ENCODE measurements at regions not wholly inside any gene's neighbourhood (a gene's known extent, or its start where the extent isn't known, plus 50 kb on each side); places are given as distances from the start of the nearest gene placed in this dataset.

DNA sequence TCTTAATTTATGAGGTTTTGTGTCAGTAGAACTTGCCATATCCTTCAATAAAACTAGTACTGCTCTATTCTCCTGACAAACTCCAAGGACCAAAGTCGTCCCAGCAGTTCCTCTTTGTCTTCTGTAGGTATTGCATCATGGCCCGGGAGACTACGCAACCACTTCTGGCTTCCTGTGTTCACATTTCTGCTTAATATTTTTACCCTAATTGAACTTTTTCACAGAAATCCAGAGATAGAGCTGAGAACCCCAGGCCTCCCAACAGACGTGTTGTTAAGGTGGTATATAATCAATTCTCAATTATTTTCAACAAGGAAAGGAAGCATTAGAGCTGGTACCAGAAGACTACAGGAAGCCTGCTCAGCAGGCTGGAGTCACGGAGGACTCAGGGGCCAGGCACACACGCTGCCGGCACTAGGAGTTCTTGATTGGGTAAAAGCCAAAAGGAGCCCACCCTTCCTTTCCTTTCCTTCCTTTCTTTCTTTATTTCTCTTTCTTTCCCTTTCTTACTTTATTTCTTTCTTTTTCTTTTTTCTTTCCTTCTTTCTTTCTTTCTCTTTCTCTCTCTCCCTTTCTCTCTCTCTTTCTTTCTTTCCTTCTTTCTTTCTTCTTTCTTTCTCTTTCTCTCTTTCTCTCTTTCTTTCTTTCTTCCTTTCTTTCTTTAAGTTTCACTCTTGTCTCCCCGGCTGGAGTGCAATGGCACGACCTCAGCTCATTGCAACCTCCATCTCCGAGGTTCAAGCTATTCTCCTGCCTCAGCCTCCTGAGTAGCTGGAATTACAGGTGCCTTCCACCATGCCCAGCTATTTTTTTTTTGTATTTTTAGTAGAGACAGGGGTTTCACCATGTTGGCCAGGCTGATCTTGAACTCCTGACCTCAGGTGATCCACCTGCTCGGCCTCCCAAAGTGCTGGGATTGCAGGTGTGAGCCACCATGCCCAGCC lies 173.7 kb downstream of the ZBTB18 start:
- DNase-seq: no peak

DNA sequence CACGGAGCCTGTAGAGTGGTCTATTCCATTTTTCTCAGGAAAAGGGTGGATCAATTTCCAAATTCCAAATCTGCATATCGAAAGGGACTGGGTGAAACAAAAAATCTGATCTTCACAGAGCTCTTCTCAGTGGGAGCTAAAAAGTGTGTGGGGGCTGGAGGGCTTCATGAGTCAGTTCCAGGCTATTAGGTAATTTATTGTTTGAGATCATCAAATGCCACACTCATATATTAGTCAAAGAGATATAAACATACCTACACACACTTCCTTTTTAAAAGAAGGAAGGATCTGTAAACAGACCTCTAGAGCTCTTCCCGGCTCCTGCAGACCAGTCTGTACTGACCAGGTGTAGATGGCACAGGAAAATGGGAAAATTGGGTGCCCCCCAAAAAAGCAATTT lies 175.4 kb downstream of the ZBTB18 start:
- no peak for DNase-seq

DNA sequence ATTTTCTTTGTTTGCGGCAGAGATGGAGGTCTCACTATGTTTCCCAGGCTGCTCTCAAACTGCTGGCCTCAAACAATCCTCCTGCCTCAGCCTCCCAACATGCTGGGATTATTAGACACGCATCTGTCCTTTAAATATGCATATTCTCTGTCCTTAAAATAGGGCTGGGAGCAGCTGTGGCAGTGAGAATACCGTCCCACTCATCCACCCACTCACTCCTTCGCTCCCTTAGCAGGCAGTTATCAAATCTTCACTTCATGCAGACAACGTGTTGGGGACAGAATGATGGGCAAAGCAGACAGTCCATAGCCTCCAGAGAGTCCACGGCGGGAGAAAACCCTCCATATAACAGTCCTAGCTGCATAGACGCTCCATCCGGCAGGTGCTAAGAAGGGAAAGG lies 179.4 kb downstream of the ZBTB18 start:
- DNase-seq: no peak

- DNase-seq: no peak
These were observed 180.1 kb downstream of the ZBTB18 start for GRCh38 chr1:244231193-244231571.

GRCh38 chr1:244231572-244232315 lies 180.7 kb downstream of the ZBTB18 start:
- no peak for DNase-seq

GRCh38 chr1:244234009-244234643 lies 183.0 kb downstream of the ZBTB18 start:
- DNase-seq: no peak

DNA sequence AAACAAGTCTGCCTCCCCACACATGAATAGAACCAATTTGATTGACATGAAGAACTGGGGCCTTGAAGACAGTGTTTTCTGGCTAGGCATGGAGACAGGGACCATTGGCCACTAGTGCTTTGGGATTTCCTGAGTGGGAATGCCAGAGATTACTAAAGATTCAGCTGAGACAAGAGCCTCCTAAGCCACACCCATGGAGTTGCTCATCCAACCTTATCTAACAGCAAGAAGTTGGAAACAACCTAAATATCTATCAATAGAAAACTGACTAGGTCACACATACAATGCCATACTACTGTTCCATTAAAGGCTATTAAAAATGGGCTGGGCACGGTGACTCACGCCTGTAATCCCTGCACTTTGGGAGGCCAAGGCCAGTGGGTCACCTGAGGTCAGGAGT lies 184.1 kb downstream of the ZBTB18 start:
- no peak for DNase-seq

- DNase-seq: no peak
These were observed 185.0 kb downstream of the ZBTB18 start for GRCh38 chr1:244236101-244236500.

- no peak for DNase-seq
These were observed 185.6 kb downstream of the ZBTB18 start for GRCh38 chr1:244236721-244237120.

DNA sequence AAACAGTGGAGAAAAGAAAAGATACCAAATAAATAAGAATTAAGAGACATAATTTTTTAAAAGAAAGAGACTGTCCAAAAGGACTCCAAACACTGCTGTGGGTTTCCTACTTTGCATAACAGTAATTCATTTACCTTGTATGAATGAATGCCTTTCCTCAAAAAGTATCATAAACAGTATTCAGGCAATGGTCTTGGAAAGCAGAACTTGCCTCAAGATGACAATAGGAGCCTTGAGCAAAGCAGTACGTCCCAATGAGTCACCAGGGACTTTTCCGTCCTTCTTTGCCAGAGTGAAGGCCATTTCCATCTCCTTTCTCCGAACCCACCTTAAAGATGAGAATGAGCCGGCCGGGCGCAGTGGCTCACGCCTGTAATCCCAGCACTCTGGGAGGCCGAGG lies 186.4 kb downstream of the ZBTB18 start:
- DNase-seq: no peak

DNA sequence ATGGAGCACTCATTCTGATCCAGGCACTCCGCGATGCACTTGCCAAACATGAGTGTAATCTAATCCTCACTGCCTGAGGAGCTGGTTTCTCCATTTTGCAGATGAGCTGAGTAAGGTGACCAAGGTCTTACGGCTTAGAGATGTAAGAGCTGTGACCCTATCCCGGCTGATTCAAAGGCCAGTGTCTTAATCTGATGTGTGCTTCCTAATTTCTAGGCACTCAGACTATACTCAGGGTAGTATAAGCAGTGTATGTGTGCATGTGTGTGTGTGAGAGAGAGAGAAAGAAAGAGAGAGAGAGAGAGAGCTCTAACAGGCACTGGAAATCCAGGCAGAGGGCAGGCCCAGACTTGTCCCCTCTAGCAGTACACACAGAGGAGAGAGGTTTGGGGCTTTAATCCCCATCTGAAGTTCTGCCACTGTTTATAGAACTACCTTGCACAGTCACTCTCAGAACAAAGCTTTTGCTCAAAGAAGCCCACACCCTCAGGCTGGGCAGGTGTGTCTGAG lies 188.2 kb downstream of the ZBTB18 start:
- no peak for DNase-seq

GRCh38 chr1:244241438-244241837 lies 190.4 kb downstream of the ZBTB18 start:
- DNase-seq: no peak

- DNase-seq: no peak
These were observed 191.4 kb downstream of the ZBTB18 start for GRCh38 chr1:244242446-244242845.

DNA sequence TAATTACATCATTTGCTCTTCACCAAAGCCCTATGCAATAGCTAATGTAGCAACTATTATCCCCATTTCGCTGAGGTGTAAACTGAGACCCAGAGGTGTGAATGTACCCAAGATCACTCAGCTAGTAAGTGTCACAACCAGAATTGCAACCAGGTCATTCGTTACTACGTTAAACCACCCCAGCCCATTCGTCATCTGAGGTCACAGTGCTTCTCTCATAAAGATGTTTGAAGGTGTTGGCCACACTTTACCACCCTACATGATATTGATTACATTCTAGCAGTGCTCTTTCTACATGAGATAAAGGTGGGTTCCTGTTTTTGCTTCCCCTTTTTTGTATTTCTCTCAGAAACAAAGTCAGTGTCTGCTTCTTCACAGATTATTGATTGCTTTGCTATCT lies 195.3 kb downstream of the ZBTB18 start:
- DNase-seq: no peak

DNA sequence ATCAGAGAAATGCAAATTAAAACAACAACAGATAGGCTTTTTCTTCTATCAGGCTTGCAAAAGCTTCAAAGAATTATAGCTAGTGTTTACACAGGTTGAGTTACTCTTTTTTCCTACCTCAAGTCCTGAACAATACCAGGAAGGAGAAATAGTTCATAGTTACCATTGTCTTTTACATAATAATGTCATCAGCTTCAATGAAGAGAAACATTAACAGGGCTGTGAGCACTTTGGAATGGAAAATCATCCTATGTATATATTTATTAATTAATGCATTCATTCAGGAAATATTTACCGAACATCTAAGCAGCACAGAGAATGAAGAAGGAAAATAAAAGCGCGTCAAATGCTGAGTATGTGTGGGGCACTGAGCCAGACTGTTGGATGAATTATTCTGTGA lies 197.3 kb downstream of the ZBTB18 start:
- no peak for DNase-seq

DNA sequence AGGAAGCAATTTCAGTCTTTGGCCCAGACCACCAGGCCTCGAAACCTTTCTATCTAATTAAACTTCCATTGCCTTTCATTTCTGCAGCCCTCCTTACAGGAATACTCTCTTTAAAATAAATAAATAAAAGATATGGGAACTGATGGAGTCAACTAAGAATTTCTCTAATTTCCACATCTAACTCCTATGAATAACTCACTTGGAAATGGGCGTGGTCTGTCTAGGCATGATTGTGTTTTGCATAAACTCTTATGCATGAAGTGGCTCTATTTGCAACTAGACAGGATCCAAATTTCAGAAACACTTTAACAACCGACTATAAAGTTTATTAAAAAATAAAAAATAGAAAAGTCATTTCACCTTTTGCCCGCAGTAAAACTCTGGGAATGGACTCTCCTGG lies 199.5 kb downstream of the ADSS2 start:
- DNase-seq: no peak

DNA sequence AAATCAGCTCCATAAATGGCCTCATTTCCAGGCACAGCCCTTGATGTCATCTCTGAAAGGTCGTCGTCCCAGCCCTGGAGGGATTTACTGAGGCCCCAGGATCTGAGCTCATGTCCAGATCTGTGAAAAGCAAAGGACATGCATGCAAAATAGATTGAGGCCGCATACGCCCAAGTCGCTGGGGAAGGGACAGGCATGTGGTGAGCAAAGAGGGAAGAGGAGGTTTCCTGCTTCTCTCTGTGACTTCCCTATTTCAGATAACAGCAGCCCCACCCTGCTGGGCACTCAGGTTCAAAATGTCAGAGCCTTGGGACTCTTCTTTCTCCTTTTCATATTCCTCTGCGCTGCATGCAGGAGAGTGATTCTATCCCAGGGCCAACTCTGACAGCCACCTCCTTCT lies 197.2 kb downstream of the ADSS2 start:
- DNase-seq: no peak

DNA sequence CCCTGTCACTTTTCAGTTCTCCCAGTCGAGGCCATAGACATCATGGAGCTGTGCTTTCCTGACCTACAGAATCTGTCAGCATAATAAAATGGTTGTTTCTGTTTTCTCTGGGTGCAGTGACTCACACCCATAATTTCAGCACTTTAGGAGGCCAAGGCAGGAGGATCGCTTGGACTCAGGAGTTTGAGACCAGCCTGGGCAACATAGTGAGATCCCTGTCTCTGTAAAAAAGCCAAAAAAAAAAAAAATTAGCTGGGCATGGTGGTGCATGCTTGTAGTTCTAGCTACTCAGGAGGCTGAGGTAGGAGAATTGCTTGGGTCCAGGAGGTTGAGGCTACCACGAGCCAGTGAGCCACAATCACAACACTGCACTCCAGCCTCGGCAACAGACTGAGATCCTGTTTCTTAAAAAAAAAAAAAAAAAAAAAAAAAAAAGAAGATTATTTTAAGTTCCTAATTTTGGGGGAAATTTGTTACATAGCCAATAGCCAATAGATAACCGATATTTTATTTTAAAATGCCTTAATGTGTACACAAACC lies 196.2 kb downstream of the ADSS2 start:
- no peak for DNase-seq

GRCh38 chr1:244256086-244256676 lies 195.5 kb downstream of the ADSS2 start:
- DNase-seq: no peak

DNA sequence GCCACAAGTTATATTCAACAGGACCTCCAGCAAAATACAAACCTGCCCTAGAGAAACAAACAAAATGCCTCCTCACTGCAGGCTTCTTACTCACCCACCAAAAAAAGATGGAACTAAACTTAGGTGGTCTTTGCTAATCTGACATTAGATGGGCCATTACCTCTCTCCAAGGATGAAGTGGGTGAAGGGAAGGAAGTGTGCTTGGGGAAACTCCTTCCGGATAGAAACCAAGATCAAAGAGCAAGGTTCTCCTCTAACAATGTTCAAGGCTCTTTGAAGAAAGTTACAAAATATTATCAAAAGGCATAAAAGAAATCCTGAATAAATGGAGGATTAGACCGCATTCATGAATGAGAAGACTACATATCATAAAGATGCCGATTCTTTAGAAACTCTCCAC lies 187.5 kb downstream of the ADSS2 start:
- no peak for DNase-seq

DNA sequence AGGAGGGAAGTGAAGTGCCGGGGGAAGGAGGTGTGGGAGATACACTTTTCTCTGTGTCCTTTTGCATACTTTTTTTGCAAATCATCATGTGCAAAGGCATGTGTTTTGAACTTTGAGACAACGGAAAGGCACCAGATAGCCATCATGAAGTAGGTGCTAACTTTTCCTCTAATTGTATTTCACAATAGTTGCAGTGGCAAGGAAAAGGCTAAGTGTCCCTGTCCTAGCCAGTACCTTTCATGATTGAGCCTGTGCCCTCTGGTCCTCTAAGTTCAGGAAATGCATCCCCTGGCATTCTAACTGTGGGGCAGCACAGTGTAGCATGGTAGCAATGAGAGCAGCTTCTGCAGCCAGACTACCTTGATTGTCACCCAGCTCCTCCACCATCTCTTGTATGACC lies 186.2 kb downstream of the ADSS2 start:
- no peak for DNase-seq

DNA sequence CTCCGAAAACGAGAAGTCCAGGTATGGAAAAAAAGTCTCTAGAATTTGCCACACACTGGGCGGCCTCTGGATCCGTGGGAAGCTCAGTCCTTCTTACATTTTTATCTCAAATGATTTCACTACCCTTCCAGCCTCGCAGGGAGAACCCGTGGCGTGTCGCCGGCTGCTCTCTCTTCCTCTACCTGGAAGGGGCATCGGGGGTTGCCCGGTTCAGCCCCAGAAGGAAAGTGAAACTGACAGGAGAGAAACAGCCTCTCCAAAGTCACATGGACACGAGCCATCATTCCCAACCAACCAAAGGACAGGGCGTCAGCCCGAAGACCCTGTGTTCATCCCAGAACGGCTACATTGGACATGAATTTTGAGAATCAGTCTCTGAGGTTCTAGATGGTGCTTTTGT lies 182.5 kb downstream of the ADSS2 start:
- DNase-seq: no peak

DNA sequence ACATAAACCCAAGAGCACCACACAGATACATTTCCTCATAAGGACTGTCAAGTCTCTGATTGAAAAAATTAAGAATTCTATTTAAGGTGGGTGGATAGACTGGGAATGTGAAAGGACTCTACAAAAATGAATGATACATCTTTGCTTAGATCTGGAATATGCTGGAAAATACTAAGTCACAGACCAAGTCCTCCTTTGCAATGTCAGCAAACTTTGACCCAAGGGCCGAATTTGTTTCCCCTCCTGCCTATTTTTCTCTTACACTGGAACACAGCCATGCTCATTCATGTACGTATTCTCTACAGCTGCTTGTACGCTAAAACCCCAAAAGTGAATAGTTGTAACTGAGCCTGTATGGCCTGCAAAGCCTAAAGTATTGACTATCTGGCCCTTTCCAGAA lies 180.7 kb downstream of the ADSS2 start:
- no peak for DNase-seq
